ENCODE measurements at regions not wholly inside any gene's neighbourhood (a gene's known extent, or its start where the extent isn't known, plus 50 kb on each side); places are given as distances from the start of the nearest gene placed in this dataset.

DNA sequence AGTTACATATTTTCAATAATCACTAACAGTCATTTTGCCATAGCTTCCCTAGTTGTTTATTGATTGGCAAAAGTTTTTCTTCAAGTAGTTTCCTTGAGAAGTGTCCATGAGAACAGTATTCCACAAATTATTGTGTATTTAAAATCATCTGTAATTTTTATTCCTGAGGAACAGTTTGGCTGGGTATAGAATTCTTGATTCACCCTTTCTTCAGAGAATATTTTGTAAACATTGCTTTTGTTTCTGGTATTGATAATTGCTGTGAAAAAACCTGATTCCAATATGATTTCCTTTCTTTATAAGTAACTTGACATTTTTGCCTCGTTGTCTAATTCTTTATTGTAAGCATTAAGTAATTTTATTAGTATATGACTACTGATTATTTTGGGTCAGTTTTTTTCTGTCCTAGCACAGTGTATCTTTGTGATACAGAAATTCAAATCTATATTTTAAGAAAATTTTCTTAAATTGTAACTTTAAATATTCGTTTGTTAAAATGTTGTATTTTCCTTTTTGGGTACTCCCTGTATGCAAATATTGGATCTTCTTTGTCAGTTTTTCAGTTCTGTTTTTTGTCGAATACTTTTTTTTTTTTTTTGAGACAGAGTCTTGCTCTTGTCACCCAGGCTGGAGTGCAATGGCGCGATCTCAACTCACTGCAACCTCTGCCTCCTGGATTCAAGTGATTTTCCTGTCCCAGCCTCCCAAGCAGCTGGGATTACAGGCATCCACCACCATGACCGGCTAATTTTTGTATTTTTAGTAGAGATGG lies 162.0 kb upstream of the ATP2B1 start:
- TF ChIP-seq POLR2A (IDR thresholded peaks at IDR 0.05; ENCODE audit: low read depth, low read length) (no peak), TAF1 (IDR thresholded peaks at IDR 0.05; ENCODE audit: borderline replicate concordance, low read depth, low read length) (no peak)
